GM21423 (cell line): ENCODE measurements at regions not wholly inside any gene's neighbourhood (a gene's known extent, or its start where the extent isn't known, plus 50 kb on each side); places are given as distances from the start of the nearest gene placed in this dataset.
"Not testable (repeated sequence)": the region's sequence is repeated elsewhere in the genome, so short reads cannot be mapped to it uniquely, and the experiment has no call there.

Experiments used
- ATAC-seq: cut with Tn5 transposase; IDR thresholded peaks from one replicate; pipeline ENCODE4 v1.9.1; 2021; ENCODE audit warnings: mild to moderate bottlenecking, moderate library complexity; ENCODE audit not compliant: unreplicated experiment

GRCh38 chr5:106508894-106509293, 1161.8 kb downstream of the EFNA5 start:
- ATAC-seq = no peak

GRCh38 chr5:106493910-106494309, 1176.8 kb downstream of the EFNA5 start:
- no peak for ATAC-seq

- ATAC-seq = no peak
These were observed 1181.7 kb downstream of the EFNA5 start for GRCh38 chr5:106489004-106489403.

- ATAC-seq = no peak
These were observed 1182.3 kb downstream of the EFNA5 start for GRCh38 chr5:106488407-106488806.

GRCh38 chr5:106481374-106481773, 1189.4 kb downstream of the EFNA5 start:
- ATAC-seq = no peak

- ATAC-seq = no peak
These were observed 1194.1 kb downstream of the EFNA5 start for GRCh38 chr5:106476630-106477029.

- ATAC-seq = no peak
These were observed 1196.7 kb downstream of the EFNA5 start for GRCh38 chr5:106474066-106474465.

- ATAC-seq = no peak
These were observed 1211.2 kb downstream of the EFNA5 start for GRCh38 chr5:106459541-106459940.

GRCh38 chr5:106454651-106455415, 1215.9 kb downstream of the EFNA5 start:
- no peak for ATAC-seq

GRCh38 chr5:106454050-106454449, 1216.7 kb downstream of the EFNA5 start:
- no peak for ATAC-seq

GRCh38 chr5:106451998-106452397, 1218.7 kb downstream of the EFNA5 start:
- no peak for ATAC-seq

- no peak for ATAC-seq
These were observed 1227.0 kb downstream of the EFNA5 start for GRCh38 chr5:106443746-106444145.

- no peak for ATAC-seq
These were observed 1235.6 kb downstream of the EFNA5 start for GRCh38 chr5:106435185-106435584.

GRCh38 chr5:106430733-106431132, 1240.0 kb downstream of the EFNA5 start:
- ATAC-seq = not testable (repeated sequence)

GRCh38 chr5:106423109-106423897, 1247.4 kb downstream of the EFNA5 start:
- ATAC-seq = no peak

GRCh38 chr5:106420102-106420501, 1250.6 kb downstream of the EFNA5 start:
- no peak for ATAC-seq

GRCh38 chr5:106418196-106418595, 1252.5 kb downstream of the EFNA5 start:
- no peak for ATAC-seq

GRCh38 chr5:106417566-106417965, 1253.2 kb downstream of the EFNA5 start:
- ATAC-seq = no peak

GRCh38 chr5:106417163-106417562, 1253.6 kb downstream of the EFNA5 start:
- ATAC-seq = no peak

- no peak for ATAC-seq
These were observed 1255.2 kb downstream of the EFNA5 start for GRCh38 chr5:106415541-106415940.

GRCh38 chr5:106414342-106414741, 1256.4 kb downstream of the EFNA5 start:
- ATAC-seq = no peak

- no peak for ATAC-seq
These were observed 1258.1 kb downstream of the EFNA5 start for GRCh38 chr5:106412606-106413005.
